ENCODE measurements at regions not wholly inside any gene's neighbourhood (a gene's known extent, or its start where the extent isn't known, plus 50 kb on each side); places are given as distances from the start of the nearest gene placed in this dataset.
"Not testable (repeated sequence)": the region's sequence is repeated elsewhere in the genome, so short reads cannot be mapped to it uniquely, and the experiment has no call there.

DNA sequence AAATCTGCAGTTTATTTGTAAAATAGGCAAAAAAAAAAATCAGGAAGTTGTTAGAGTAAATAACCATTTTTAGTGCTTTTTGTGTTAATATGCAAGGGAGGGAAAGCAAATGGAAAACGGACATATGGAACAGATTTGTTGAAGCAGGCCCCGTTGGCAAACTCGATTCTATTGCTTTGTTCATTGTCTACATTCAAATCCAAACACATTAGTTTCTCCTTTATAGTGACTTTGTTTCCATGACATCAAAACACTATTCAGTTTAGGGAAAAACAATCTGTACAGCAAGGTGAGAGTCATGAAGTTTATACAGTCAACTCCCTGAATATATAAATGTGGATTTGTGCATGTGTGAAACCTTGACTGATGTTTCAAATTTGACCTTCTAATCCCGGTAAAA, 142.2 kb downstream of the FAM47A start:
- H3K4me1 ChIP-seq (ENCODE audit: control insufficient read depth in 3 of 3, insufficient read depth in 3 of 3, low read length in 3 of 3) = no peaks in the 10 kb centered on the region
- no peaks in the 10 kb centered on the region for H3K36me3 ChIP-seq (ENCODE audit: control insufficient read depth in 3 of 3, insufficient read depth in 3 of 3, low read length in 3 of 3)
- H3K27ac ChIP-seq (ENCODE audit: low read depth, low read length) = no peak overlapping the region
- H3K27me3 ChIP-seq (ENCODE audit: control insufficient read depth in 3 of 3, insufficient read depth in 3 of 3, low read length in 3 of 3) = no peaks in the 10 kb centered on the region
- no peak overlapping the region for H3K9ac ChIP-seq (ENCODE audit: low read depth in 1 of 3, low read length in 3 of 3)
- no peak overlapping the region for H3K4me3 ChIP-seq (ENCODE audit: low read length in 3 of 3)
- H3K9me3 ChIP-seq (ENCODE audit: control insufficient read depth in 3 of 3, low read length in 3 of 3) = no peaks in the 10 kb centered on the region

DNA sequence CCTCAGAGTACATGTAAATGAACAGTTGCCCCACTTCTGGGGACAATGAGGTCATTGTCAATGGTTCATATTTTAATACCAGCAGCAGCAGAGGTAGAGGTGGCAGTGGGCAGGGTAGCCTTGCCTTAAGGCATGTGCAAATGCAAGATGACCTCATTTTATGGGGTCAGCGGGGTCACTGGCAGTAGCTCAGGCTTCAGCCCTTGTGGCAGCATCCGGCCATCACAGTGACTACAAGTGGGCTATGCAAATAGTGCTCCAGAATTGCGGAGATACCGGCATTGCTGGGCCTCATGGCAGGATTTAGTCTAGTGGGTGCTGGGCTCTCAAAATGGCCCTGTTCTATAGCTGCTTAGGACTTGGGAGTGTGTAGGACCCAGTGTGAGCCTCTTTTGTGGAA, 144.7 kb downstream of the FAM47A start:
- no peaks in the 10 kb centered on the region for H3K27me3 ChIP-seq (ENCODE audit: control insufficient read depth in 3 of 3, insufficient read depth in 3 of 3, low read length in 3 of 3)
- no peak overlapping the region for H3K9ac ChIP-seq (ENCODE audit: low read depth in 1 of 3, low read length in 3 of 3)
- H3K9me3 ChIP-seq (ENCODE audit: control insufficient read depth in 3 of 3, low read length in 3 of 3) = no peaks in the 10 kb centered on the region
- H3K36me3 ChIP-seq (ENCODE audit: control insufficient read depth in 3 of 3, insufficient read depth in 3 of 3, low read length in 3 of 3) = no peaks in the 10 kb centered on the region
- no peak overlapping the region for H3K4me3 ChIP-seq (ENCODE audit: low read length in 3 of 3)
- H3K4me1 ChIP-seq (ENCODE audit: control insufficient read depth in 3 of 3, insufficient read depth in 3 of 3, low read length in 3 of 3) = no peaks in the 10 kb centered on the region
- H3K27ac ChIP-seq (ENCODE audit: low read depth, low read length) = no peak overlapping the region

DNA sequence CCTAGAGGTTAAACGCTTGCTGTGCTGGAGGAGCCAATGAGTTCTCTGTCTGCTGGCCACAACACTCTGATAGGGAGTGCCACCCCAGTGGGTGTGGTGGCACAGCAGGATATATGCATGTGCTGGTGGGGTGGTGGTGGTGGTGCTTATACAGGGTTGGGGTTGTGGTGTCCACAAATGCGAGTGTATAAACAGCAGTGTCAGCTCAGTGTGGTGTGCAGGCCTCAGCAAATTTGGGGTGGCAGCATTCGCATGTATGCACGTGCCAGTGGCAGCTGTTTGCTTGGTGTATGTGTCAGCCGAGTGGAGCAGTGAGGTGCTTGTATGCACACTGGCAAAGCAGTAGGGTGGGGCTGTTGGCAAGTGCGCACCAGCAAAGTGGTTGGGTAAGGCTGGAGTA, 157.4 kb downstream of the FAM47A start:
- H3K4me1 ChIP-seq (ENCODE audit: control insufficient read depth in 3 of 3, insufficient read depth in 3 of 3, low read length in 3 of 3) = peaks cover 0 to 7% (median 0%) of the 10 kb centered on the region in 3 donors
- H3K27ac ChIP-seq (ENCODE audit: low read depth, low read length) = no peak overlapping the region
- no peaks in the 10 kb centered on the region for H3K36me3 ChIP-seq (ENCODE audit: control insufficient read depth in 3 of 3, insufficient read depth in 3 of 3, low read length in 3 of 3)
- no peak overlapping the region for H3K4me3 ChIP-seq (ENCODE audit: low read length in 3 of 3)
- no peaks in the 10 kb centered on the region for H3K27me3 ChIP-seq (ENCODE audit: control insufficient read depth in 3 of 3, insufficient read depth in 3 of 3, low read length in 3 of 3)
- H3K9me3 ChIP-seq (ENCODE audit: control insufficient read depth in 3 of 3, low read length in 3 of 3) = peaks cover 0 to 9% (median 0%) of the 10 kb centered on the region in 3 donors
- no peak overlapping the region for H3K9ac ChIP-seq (ENCODE audit: low read depth in 1 of 3, low read length in 3 of 3)

DNA sequence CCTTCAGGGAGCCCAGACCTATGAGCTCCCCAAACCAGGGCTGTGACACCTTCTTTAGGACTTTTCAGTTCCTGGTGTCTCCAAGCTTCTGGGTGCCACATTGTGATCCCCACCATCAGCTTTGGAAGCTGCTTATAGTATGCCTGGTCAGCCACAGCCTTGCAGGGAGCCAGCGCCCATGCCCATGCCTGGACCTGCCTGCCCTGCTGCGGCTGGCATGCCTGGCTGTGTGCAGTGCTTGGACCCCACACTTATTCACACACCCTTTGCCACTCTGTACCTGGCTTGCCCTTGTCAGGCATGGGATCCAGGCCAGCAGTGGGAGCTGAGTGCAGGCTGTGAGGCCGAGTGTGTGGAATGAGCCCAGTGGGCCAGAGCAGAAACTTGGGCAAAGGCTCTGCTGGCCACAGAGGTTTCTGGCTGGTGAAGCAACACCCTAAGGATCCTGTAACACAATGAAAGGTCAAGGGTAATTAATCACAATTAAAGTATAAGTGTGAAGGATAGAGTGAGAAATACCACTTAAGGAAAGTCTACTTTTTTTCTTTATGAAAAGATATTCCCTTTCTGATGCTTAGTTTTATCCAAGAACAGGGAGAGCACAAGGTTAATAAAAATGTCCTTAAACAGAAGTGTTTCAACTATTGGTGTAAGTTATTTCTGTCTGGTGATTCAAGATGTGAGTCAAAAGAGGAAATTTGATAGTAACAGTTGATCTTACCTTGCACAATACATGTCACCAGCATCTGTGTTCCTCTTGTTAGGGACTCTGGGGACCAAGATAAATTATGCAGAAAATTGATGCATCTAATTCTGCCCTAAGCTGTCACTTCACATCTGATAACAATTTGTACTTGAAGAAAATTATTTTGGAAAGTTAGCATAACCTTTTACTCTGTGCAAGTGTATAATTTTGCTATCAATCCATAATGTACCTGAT, 161.8 kb downstream of the FAM47A start:
- no peak overlapping the region for H3K9ac ChIP-seq (ENCODE audit: low read depth in 1 of 3, low read length in 3 of 3)
- peaks cover 0 to 5% (median 0%) of the 10 kb centered on the region in 3 donors for H3K9me3 ChIP-seq (ENCODE audit: control insufficient read depth in 3 of 3, low read length in 3 of 3)
- H3K27ac ChIP-seq (ENCODE audit: low read depth, low read length) = peak overlapping the region; percentile 41
- H3K4me3 ChIP-seq (ENCODE audit: low read length in 3 of 3) = no peak overlapping the region
- H3K36me3 ChIP-seq (ENCODE audit: control insufficient read depth in 3 of 3, insufficient read depth in 3 of 3, low read length in 3 of 3) = no peaks in the 10 kb centered on the region
- no peaks in the 10 kb centered on the region for H3K27me3 ChIP-seq (ENCODE audit: control insufficient read depth in 3 of 3, insufficient read depth in 3 of 3, low read length in 3 of 3)
- H3K4me1 ChIP-seq (ENCODE audit: control insufficient read depth in 3 of 3, insufficient read depth in 3 of 3, low read length in 3 of 3) = peaks cover 0 to 9% (median 0%) of the 10 kb centered on the region in 3 donors

DNA sequence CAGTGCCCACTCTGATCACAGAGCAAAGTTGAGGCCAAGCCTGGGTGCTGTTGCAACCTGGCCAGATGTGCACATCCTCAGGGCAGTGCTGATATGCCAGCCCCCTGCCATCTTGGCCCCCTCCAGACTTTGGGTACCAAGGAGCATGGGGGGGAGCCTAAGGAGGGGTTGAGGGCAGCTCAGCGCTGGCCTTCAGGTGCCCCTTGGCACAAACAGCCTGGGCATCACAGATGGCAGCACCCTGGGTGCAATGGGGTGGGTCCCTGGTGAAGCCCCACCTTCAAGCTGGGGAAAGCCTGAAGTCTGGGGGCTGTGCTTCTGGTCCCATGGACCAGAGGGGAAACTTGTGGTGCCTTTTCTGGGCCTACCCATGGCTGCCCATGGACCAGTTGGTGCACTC, 163.0 kb downstream of the FAM47A start:
- H3K9me3 ChIP-seq (ENCODE audit: control insufficient read depth in 3 of 3, low read length in 3 of 3) = no peaks in the 10 kb centered on the region
- H3K27me3 ChIP-seq (ENCODE audit: control insufficient read depth in 3 of 3, insufficient read depth in 3 of 3, low read length in 3 of 3) = no peaks in the 10 kb centered on the region
- H3K4me3 ChIP-seq (ENCODE audit: low read length in 3 of 3) = no peak overlapping the region
- H3K9ac ChIP-seq (ENCODE audit: low read depth in 1 of 3, low read length in 3 of 3) = no peak overlapping the region
- H3K27ac ChIP-seq (ENCODE audit: low read depth, low read length) = no peak overlapping the region
- no peaks in the 10 kb centered on the region for H3K36me3 ChIP-seq (ENCODE audit: control insufficient read depth in 3 of 3, insufficient read depth in 3 of 3, low read length in 3 of 3)
- H3K4me1 ChIP-seq (ENCODE audit: control insufficient read depth in 3 of 3, insufficient read depth in 3 of 3, low read length in 3 of 3) = peaks cover 0 to 9% (median 0%) of the 10 kb centered on the region in 3 donors

DNA sequence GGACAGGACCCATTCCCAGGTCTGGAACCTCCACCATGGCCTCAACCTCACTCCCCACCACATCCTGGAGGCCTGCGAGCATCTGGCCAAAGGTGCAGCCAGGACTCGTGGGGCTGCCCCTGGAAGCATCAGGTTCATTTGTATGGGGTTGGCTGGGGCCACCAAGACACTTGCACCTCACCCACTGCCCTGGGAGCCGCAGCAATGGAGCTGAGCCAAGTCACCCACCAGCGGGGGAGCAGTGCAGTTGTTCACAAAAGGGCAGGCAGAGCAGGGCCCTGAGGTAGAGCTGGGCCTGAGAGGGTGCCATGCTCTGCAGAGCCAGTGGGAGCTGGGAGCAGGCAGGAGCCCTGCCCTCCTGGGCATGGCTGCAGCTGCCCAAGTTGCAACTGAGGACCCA, 163.5 kb downstream of the FAM47A start:
- H3K27ac ChIP-seq (ENCODE audit: low read depth, low read length) = no peak overlapping the region
- H3K36me3 ChIP-seq (ENCODE audit: control insufficient read depth in 3 of 3, insufficient read depth in 3 of 3, low read length in 3 of 3) = no peaks in the 10 kb centered on the region
- H3K27me3 ChIP-seq (ENCODE audit: control insufficient read depth in 3 of 3, insufficient read depth in 3 of 3, low read length in 3 of 3) = no peaks in the 10 kb centered on the region
- peaks cover 0 to 9% (median 0%) of the 10 kb centered on the region in 3 donors for H3K4me1 ChIP-seq (ENCODE audit: control insufficient read depth in 3 of 3, insufficient read depth in 3 of 3, low read length in 3 of 3)
- no peak overlapping the region for H3K4me3 ChIP-seq (ENCODE audit: low read length in 3 of 3)
- no peaks in the 10 kb centered on the region for H3K9me3 ChIP-seq (ENCODE audit: control insufficient read depth in 3 of 3, low read length in 3 of 3)
- H3K9ac ChIP-seq (ENCODE audit: low read depth in 1 of 3, low read length in 3 of 3) = no peak overlapping the region

DNA sequence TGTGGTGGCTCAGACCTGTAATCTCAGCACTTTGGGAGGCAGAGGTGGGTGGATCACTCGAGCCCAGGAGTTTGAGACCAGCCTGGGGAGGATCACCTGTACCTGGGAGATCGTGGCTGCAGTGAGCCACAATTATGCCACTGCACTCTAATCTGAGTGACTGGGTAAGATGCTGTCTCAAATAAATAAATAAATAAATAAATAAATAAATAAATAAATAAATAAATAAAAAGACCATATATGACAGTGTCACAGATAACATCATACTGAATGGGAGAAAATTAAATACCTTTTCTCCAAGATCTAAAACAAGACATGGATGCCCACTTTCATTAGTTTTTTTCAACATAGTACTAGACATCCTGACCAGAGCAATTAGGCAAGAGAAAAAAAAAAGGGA, 182.8 kb downstream of the FAM47A start:
- H3K9ac ChIP-seq (ENCODE audit: low read depth in 1 of 3, low read length in 3 of 3) = no peak overlapping the region

DNA sequence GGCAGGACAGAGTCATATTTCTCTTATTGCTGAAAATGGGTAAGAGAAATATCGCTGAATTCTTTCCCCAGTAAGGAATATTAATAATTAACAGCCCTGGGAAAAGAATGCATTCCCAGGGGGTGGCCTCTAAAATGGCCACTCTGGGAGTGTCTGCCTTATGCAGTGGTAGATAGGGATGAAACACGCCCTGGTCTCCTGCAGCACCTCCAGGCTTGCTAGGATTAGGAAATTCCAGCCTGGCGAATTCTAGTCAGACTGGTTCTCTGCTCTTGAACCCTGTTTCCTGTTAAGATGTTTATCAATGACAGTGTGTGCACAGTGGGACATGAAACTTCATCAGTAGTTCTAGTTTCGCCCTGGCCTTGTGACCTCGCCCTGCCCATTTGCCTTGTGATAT, 205.9 kb downstream of the FAM47A start:
- not testable (repeated sequence) for H3K4me1 ChIP-seq (ENCODE audit: control insufficient read depth in 3 of 3, insufficient read depth in 3 of 3, low read length in 3 of 3); H3K27ac ChIP-seq (ENCODE audit: low read depth, low read length); H3K4me3 ChIP-seq (ENCODE audit: low read length in 3 of 3); H3K9me3 ChIP-seq (ENCODE audit: control insufficient read depth in 3 of 3, low read length in 3 of 3); H3K9ac ChIP-seq (ENCODE audit: low read depth in 1 of 3, low read length in 3 of 3); H3K27me3 ChIP-seq (ENCODE audit: control insufficient read depth in 3 of 3, insufficient read depth in 3 of 3, low read length in 3 of 3); H3K36me3 ChIP-seq (ENCODE audit: control insufficient read depth in 3 of 3, insufficient read depth in 3 of 3, low read length in 3 of 3)

More for the DNA sequence above, 182.8 kb downstream of the FAM47A start:
- H3K9me3 ChIP-seq (ENCODE audit: control insufficient read depth in 3 of 3, low read length in 3 of 3) = no peaks in the 10 kb centered on the region
- H3K27me3 ChIP-seq (ENCODE audit: control insufficient read depth in 3 of 3, insufficient read depth in 3 of 3, low read length in 3 of 3) = no peaks in the 10 kb centered on the region
- no peak overlapping the region for H3K27ac ChIP-seq (ENCODE audit: low read depth, low read length)
- no peaks in the 10 kb centered on the region for H3K36me3 ChIP-seq (ENCODE audit: control insufficient read depth in 3 of 3, insufficient read depth in 3 of 3, low read length in 3 of 3)
- H3K4me3 ChIP-seq (ENCODE audit: low read length in 3 of 3) = no peak overlapping the region
- H3K4me1 ChIP-seq (ENCODE audit: control insufficient read depth in 3 of 3, insufficient read depth in 3 of 3, low read length in 3 of 3) = no peaks in the 10 kb centered on the region

DNA sequence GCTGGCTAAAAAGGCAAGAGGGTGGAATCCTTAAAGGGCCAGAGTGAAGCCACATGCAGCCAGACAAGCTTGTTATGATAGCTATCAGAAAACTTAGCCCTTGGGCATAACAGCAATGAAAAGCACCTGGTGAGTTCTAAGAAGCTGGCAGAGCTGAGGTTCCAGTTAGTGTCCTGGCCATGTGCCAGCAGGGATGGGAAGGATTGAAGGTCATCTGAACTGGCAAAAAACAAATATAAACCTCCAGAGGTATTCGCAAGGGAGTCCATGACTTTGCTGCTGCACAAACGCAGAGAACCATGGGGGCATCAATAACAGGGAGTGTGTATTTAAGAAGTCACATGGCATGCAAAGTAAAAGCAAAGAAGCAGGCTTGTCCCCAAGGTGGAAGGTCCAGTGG, 208.9 kb downstream of the FAM47A start:
- Histone ChIP-seq H3K9me3 (ENCODE audit: control insufficient read depth in 3 of 3, low read length in 3 of 3) (peaks cover 0 to 2% (median 0%) of the 10 kb centered on the region in 3 donors), H3K27ac (ENCODE audit: low read depth, low read length) (no peak overlapping the region), H3K36me3 (ENCODE audit: control insufficient read depth in 3 of 3, insufficient read depth in 3 of 3, low read length in 3 of 3) (no peaks in the 10 kb centered on the region), H3K9ac (ENCODE audit: low read depth in 1 of 3, low read length in 3 of 3) (no peak overlapping the region), H3K4me3 (ENCODE audit: low read length in 3 of 3) (no peak overlapping the region), H3K4me1 (ENCODE audit: control insufficient read depth in 3 of 3, insufficient read depth in 3 of 3, low read length in 3 of 3) (no peaks in the 10 kb centered on the region), H3K27me3 (ENCODE audit: control insufficient read depth in 3 of 3, insufficient read depth in 3 of 3, low read length in 3 of 3) (no peaks in the 10 kb centered on the region)

DNA sequence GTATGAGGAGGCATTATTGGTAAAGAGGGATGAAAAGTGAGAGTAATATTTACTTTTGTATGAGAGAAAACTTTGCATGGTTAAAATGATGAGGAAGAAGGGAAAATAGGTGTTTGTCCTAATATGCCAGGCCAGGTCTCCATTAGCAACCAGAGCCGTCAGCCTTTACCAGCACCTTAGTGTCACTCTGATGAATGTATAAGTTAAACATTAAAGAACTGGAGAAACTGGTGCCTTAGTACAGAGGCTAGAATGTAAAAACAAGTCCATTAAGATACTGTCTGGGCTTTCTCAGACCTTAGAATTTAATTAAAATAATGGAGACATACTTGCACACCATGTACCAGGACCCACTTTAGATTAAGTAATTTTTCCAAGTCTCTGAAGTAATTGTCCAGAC, 222.3 kb downstream of the FAM47A start:
- H3K9me3 ChIP-seq (ENCODE audit: control insufficient read depth in 3 of 3, low read length in 3 of 3) = no peaks in the 10 kb centered on the region
- no peaks in the 10 kb centered on the region for H3K4me1 ChIP-seq (ENCODE audit: control insufficient read depth in 3 of 3, insufficient read depth in 3 of 3, low read length in 3 of 3)
- no peak overlapping the region for H3K4me3 ChIP-seq (ENCODE audit: low read length in 3 of 3)
- no peak overlapping the region for H3K9ac ChIP-seq (ENCODE audit: low read depth in 1 of 3, low read length in 3 of 3)
- no peaks in the 10 kb centered on the region for H3K36me3 ChIP-seq (ENCODE audit: control insufficient read depth in 3 of 3, insufficient read depth in 3 of 3, low read length in 3 of 3)
- H3K27me3 ChIP-seq (ENCODE audit: control insufficient read depth in 3 of 3, insufficient read depth in 3 of 3, low read length in 3 of 3) = no peaks in the 10 kb centered on the region
- H3K27ac ChIP-seq (ENCODE audit: low read depth, low read length) = no peak overlapping the region

Data from skeletal muscle tissue (tissue), 3 donors.